ENCODE measurements at regions not wholly inside any gene's neighbourhood (a gene's known extent, or its start where the extent isn't known, plus 50 kb on each side); places are given as distances from the start of the nearest gene placed in this dataset.
"Not testable (repeated sequence)": the region's sequence is repeated elsewhere in the genome, so short reads cannot be mapped to it uniquely, and the experiment has no call there.

DNA sequence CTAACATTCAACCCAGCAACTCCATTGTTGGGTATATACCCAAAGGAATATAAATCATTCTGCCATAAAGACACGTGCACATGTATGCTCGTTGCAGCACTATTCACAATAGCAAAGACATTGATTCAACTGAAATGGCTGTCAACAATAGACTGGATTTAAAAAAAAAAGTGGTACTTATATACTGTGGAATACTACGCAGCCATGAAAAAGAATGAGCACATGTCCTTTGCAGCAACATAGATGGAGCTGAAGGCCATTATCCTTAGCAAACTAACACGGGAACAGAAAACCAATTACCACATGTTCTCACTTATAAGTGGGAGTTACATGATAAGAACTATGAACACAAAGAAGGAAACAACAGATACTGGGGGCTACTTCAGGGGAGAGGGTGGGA is 74.0 kb upstream of the FMNL2 start:
- H3K27me3 ChIP-seq (ENCODE audit: insufficient read depth, poor library complexity, severe bottlenecking): no peaks in the 10 kb centered on the region
- H3K4me3 ChIP-seq (ENCODE audit: severe bottlenecking): no peak overlapping the region
- DNase-seq (ENCODE audit: low spot score) (no peak), ATAC-seq (ENCODE audit: low read depth) (no peak)
- TF ChIP-seq, protein P1, sequence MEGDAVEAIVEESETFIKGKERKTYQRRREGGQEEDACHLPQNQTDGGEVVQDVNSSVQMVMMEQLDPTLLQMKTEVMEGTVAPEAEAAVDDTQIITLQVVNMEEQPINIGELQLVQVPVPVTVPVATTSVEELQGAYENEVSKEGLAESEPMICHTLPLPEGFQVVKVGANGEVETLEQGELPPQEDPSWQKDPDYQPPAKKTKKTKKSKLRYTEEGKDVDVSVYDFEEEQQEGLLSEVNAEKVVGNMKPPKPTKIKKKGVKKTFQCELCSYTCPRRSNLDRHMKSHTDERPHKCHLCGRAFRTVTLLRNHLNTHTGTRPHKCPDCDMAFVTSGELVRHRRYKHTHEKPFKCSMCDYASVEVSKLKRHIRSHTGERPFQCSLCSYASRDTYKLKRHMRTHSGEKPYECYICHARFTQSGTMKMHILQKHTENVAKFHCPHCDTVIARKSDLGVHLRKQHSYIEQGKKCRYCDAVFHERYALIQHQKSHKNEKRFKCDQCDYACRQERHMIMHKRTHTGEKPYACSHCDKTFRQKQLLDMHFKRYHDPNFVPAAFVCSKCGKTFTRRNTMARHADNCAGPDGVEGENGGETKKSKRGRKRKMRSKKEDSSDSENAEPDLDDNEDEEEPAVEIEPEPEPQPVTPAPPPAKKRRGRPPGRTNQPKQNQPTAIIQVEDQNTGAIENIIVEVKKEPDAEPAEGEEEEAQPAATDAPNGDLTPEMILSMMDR (IDR thresholded peaks at IDR 0.05; ENCODE audit: poor library complexity, severe bottlenecking): no peak
- H3K36me3 ChIP-seq (ENCODE audit: low read depth): no peaks in the 10 kb centered on the region
- H3K9me3 ChIP-seq (ENCODE audit: severe bottlenecking): no peaks in the 10 kb centered on the region
- no peak overlapping the region for H3K27ac ChIP-seq (ENCODE audit: poor library complexity, severe bottlenecking)
- H3K4me1 ChIP-seq (ENCODE audit: insufficient read depth, poor library complexity, severe bottlenecking): no peaks in the 10 kb centered on the region

DNA sequence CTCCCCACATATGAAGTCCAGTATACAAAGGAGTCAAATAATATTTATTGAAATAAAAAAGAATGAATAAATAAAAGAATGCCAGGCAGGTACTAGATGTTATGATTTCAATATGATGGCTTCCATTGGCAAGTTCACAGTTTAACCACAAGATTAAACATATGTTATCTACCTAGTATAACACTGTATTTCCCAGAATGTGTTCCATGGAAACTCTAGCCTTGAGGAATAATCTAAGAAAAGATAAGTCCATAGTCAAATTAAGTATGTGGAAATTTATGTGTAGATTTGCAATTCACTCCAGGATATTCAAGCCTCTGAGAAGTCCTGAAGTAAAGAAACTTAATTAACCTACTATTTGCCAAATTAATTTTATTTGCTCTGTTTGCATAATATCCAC is 71.1 kb upstream of the FMNL2 start:
- TF ChIP-seq, protein P1 (IDR thresholded peaks at IDR 0.05; ENCODE audit: poor library complexity, severe bottlenecking): no peak
- no peaks in the 10 kb centered on the region for H3K9me3 ChIP-seq (ENCODE audit: severe bottlenecking)
- H3K4me3 ChIP-seq (ENCODE audit: severe bottlenecking): no peak overlapping the region
- H3K36me3 ChIP-seq (ENCODE audit: low read depth): no peaks in the 10 kb centered on the region
- H3K27ac ChIP-seq (ENCODE audit: poor library complexity, severe bottlenecking): no peak overlapping the region
- no peak for ATAC-seq (ENCODE audit: low read depth)
- no peaks in the 10 kb centered on the region for H3K4me1 ChIP-seq (ENCODE audit: insufficient read depth, poor library complexity, severe bottlenecking)
- H3K27me3 ChIP-seq (ENCODE audit: insufficient read depth, poor library complexity, severe bottlenecking): no peaks in the 10 kb centered on the region
- no peak for DNase-seq (ENCODE audit: low spot score)

DNA sequence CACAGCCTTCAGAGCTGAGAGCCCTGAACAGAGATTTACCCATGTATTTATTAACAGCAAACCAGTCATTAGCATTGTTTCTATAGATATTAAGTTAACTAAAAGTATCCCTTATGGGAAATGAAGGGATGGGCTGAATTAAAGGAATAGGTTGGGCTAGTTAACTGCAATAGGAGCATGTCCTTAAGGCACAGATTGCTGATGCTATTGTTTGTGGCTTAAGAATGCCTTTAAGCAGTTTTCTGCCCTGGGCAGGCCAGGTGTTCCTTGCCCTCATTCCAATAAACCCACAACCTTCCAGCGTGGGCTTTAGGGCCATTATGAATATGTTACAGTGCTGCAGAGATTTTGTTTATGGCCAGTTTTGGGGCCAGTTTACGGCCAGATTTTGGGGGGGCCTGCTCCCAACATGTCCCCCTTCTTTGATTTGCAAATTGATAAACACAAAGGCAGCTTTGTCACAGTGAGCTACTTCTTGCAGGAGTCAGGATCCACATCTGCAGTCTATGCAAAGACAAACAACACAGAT is 61.2 kb upstream of the FMNL2 start:
- H3K27ac ChIP-seq (ENCODE audit: poor library complexity, severe bottlenecking); H3K4me1 ChIP-seq (ENCODE audit: insufficient read depth, poor library complexity, severe bottlenecking); H3K27me3 ChIP-seq (ENCODE audit: insufficient read depth, poor library complexity, severe bottlenecking); DNase-seq (ENCODE audit: low spot score); H3K4me3 ChIP-seq (ENCODE audit: severe bottlenecking); H3K9me3 ChIP-seq (ENCODE audit: severe bottlenecking); H3K36me3 ChIP-seq (ENCODE audit: low read depth); ATAC-seq (ENCODE audit: low read depth): not testable (repeated sequence)

DNA sequence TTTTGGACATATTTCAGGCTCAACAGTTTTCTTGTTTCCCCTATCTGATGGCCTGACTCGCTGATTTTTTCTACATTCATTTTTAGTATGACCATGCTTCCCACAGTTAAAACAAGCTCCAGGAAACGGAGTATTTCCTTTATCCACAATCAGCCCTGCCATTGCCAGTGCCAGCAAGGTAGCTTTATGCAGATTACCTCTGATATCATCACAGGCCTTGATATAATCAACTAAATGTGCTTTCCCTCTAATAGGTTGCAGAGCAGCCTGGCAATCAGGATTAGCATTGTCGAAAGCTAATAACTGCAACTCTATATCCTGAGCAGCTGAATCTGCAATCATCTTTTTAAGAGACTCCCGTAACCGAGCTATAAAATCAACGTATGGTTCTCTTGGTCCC is 57.1 kb upstream of the FMNL2 start:
- not testable (repeated sequence) for H3K36me3 ChIP-seq (ENCODE audit: low read depth); H3K9me3 ChIP-seq (ENCODE audit: severe bottlenecking); ATAC-seq (ENCODE audit: low read depth); H3K27me3 ChIP-seq (ENCODE audit: insufficient read depth, poor library complexity, severe bottlenecking); H3K4me3 ChIP-seq (ENCODE audit: severe bottlenecking); H3K27ac ChIP-seq (ENCODE audit: poor library complexity, severe bottlenecking); H3K4me1 ChIP-seq (ENCODE audit: insufficient read depth, poor library complexity, severe bottlenecking); DNase-seq (ENCODE audit: low spot score)

DNA sequence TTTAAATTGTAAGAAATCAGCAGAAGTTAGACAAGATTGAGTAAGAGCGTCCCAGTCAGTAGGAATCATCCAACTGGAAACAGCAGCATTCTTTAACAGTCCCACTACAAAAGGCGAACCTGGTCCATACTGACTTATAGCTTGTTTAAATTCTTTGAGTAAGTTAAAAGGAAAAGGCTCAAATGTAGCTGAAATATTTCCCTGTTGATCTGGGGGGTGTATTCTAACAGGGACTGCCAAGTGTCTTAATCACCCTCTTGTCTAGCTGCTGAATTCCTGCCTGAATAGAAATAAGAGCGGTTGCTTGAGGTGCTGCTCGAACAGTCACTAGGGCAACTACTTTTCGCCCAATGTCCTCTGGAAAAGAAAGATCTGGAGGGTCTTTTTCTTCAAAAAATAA is 56.4 kb upstream of the FMNL2 start:
- Histone ChIP-seq H3K36me3 (ENCODE audit: low read depth) (no peaks in the 10 kb centered on the region), H3K27me3 (ENCODE audit: insufficient read depth, poor library complexity, severe bottlenecking) (no peaks in the 10 kb centered on the region), H3K9me3 (ENCODE audit: severe bottlenecking) (no peaks in the 10 kb centered on the region), H3K27ac (ENCODE audit: poor library complexity, severe bottlenecking) (no peak overlapping the region), H3K4me3 (ENCODE audit: severe bottlenecking) (no peak overlapping the region), H3K4me1 (ENCODE audit: insufficient read depth, poor library complexity, severe bottlenecking) (no peaks in the 10 kb centered on the region)
- TF ChIP-seq, protein P1 (IDR thresholded peaks at IDR 0.05; ENCODE audit: poor library complexity, severe bottlenecking): no peak
- ATAC-seq (ENCODE audit: low read depth) (no peak), DNase-seq (ENCODE audit: low spot score) (no peak)

DNA sequence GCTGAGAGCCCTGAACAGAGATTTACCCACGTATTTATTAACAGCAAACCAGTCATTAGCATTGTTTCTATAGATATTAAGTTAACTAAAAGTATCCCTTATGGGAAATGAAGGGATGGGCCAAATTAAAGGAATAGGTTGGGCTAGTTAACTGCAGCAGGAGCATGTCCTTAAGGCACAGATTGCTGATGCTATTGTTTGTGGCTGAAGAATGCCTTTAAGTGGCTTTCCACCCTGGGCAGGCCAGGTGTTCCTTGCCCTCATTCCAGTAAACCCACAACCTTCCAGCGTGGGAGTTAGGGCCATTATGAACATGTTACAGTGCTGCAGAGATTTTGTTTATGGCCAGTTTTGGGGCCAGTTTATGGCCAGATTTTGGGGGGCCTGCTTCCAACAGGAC is 55.6 kb upstream of the FMNL2 start:
- not testable (repeated sequence) for H3K27me3 ChIP-seq (ENCODE audit: insufficient read depth, poor library complexity, severe bottlenecking); ATAC-seq (ENCODE audit: low read depth); H3K9me3 ChIP-seq (ENCODE audit: severe bottlenecking); H3K4me3 ChIP-seq (ENCODE audit: severe bottlenecking); H3K4me1 ChIP-seq (ENCODE audit: insufficient read depth, poor library complexity, severe bottlenecking); H3K27ac ChIP-seq (ENCODE audit: poor library complexity, severe bottlenecking); H3K36me3 ChIP-seq (ENCODE audit: low read depth); DNase-seq (ENCODE audit: low spot score)
